CD4-positive, CD25-positive, alpha-beta regulatory T cell (primary cell): ENCODE measurements at regions not wholly inside any gene's neighbourhood (a gene's known extent, or its start where the extent isn't known, plus 50 kb on each side); places are given as distances from the start of the nearest gene placed in this dataset.
"Not testable (repeated sequence)": the region's sequence is repeated elsewhere in the genome, so short reads cannot be mapped to it uniquely, and the experiment has no call there.

Experiments used
- ATAC-seq, 2 donors: fragments of 150-1000 bp; cut with Tn5 transposase; one replicate each; pipeline ENCODE4 v1.10.0; 2021; ENCODE audit warnings: low read depth in 2 of 2, moderate number of reproducible peaks in 2 of 2, moderate library complexity in 1 of 2
- DNase-seq, 3 donors: peaks; one replicate each; pipeline versions ENCODE4 v3.0.0 to v3.0.0-alpha.2; 2012 to 2022; ENCODE audit warnings: mixed read lengths in 1 of 3
- H3K27ac ChIP-seq: one replicate; pipeline ENCODE4 v1.7.0; 2013; ENCODE audit warnings: mild to moderate bottlenecking, low read length; ENCODE audit not compliant: insufficient read depth, poor library complexity, severe bottlenecking
- H3K27me3 ChIP-seq: one replicate; pipeline ENCODE4 v1.7.0; 2013; ENCODE audit warnings: low read length; ENCODE audit not compliant: control insufficient read depth, insufficient read depth
- H3K36me3 ChIP-seq: one replicate; pipeline ENCODE4 v1.7.0; 2013; ENCODE audit warnings: mild to moderate bottlenecking, low read length, moderate library complexity; ENCODE audit not compliant: control insufficient read depth, insufficient read depth
- H3K4me1 ChIP-seq: 2 replicates; pipeline ENCODE4 v1.7.0; 2013; ENCODE audit warnings: mild to moderate bottlenecking, low read length; ENCODE audit not compliant: insufficient read depth, control insufficient read depth, poor library complexity, severe bottlenecking
- H3K4me3 ChIP-seq: one replicate; pipeline ENCODE4 v1.7.0; 2013; ENCODE audit warnings: low read depth, mild to moderate bottlenecking, low read length, moderate library complexity
- H3K9me3 ChIP-seq, 2 experiments: 1 replicate in 1 of 2; 2 replicates in 1 of 2; pipeline ENCODE4 v1.7.0; 2013; ENCODE audit warnings: low read length in 2 of 2, mild to moderate bottlenecking in 1 of 2, moderate library complexity in 1 of 2; ENCODE audit not compliant: control insufficient read depth in 2 of 2
- H3K27ac Mint-ChIP-seq, 3 donors: one replicate each; pipeline ENCODE4 v1.8.0; 2020 to 2022; ENCODE audit warnings: mild to moderate bottlenecking in 3 of 3, mixed read lengths in 3 of 3, moderate library complexity in 2 of 3
- H3K27me3 Mint-ChIP-seq: one replicate; pipeline ENCODE4 v1.8.0; 2022; ENCODE audit warnings: mild to moderate bottlenecking, mixed read lengths
- H3K36me3 Mint-ChIP-seq: one replicate; pipeline ENCODE4 v1.8.0; 2020; ENCODE audit warnings: mixed read lengths
- H3K4me1 Mint-ChIP-seq, 4 donors: one replicate each; pipeline ENCODE4 v1.8.0; 2020 to 2022; ENCODE audit warnings: mixed read lengths in 4 of 4, mild to moderate bottlenecking in 1 of 4
- H3K4me3 Mint-ChIP-seq, 4 donors: one replicate each; pipeline ENCODE4 v1.8.0; 2020 to 2022; ENCODE audit warnings: mild to moderate bottlenecking in 4 of 4, mixed read lengths in 4 of 4, moderate library complexity in 3 of 4
- H3K9me3 Mint-ChIP-seq, 7 donors: one replicate each; pipeline ENCODE4 v1.8.0; 2020 to 2022; ENCODE audit warnings: mixed read lengths in 7 of 7, mild to moderate bottlenecking in 3 of 7, moderate library complexity in 2 of 7

DNA sequence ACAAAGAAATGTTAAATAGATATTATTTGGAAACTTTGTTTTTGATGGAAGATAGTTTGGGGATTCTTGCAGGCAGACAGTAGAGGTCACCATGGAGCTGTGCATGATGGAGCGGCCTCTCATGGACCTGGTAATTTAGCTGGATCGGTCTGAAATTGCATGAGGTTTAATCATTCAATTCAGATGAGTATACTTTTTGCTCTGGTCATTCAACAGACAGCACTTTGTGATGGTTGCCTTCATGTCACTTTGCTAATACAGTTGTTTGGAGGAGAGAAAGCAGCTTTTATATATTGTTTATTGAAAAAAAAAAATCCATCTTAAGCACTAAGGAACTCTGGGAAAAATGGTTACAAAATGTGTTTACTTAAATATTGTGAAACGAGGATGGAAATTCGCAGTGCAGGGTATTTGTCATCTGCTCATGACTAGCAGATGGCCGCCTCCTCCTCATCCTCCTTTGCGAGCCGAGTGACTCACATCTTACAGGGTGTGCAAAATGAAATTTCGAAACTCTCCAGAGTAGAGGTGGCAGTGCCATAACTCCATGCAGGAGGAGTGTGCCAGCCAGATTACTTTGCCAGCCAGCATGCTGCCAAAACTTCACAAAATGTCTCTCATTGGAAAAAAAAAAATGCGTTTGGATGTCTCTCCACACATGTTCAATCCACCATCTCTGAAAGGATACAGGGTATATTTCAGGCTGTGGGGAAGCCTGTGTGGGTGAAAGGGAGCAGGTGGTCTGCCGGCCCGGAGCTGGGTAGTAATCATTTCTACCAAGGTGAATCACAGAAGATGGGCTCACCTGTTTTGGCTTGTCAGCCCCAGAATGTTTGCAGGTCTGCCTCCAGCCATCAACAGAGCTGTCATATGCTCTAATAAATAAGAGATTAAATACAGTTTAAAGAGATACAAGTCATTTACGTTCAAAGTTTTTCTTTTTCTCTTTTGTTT is 314.9 kb upstream of the DIPK2B start:
- H3K4me3 ChIP-seq: no peak overlapping the region
- H3K27ac Mint-ChIP-seq: no peak overlapping the region
- no peaks in the 10 kb centered on the region for H3K4me1 ChIP-seq
- peak overlapping the region in 1 of 4 donors; percentile 51 for H3K4me3 Mint-ChIP-seq
- DNase-seq (peak in 2 of 3 donors; percentile 30 to 37), ATAC-seq (no peak)
- no peaks in the 10 kb centered on the region for H3K9me3 Mint-ChIP-seq
- H3K36me3 ChIP-seq: no peaks in the 10 kb centered on the region
- H3K36me3 Mint-ChIP-seq: no peaks in the 10 kb centered on the region
- peaks cover 0 to 4% (median 0%) of the 10 kb centered on the region in 4 donors for H3K4me1 Mint-ChIP-seq
- H3K9me3 ChIP-seq: no peaks in the 10 kb centered on the region
- no peaks in the 10 kb centered on the region for H3K27me3 ChIP-seq
- H3K27me3 Mint-ChIP-seq: no peaks in the 10 kb centered on the region
- H3K27ac ChIP-seq: no peak overlapping the region

DNA sequence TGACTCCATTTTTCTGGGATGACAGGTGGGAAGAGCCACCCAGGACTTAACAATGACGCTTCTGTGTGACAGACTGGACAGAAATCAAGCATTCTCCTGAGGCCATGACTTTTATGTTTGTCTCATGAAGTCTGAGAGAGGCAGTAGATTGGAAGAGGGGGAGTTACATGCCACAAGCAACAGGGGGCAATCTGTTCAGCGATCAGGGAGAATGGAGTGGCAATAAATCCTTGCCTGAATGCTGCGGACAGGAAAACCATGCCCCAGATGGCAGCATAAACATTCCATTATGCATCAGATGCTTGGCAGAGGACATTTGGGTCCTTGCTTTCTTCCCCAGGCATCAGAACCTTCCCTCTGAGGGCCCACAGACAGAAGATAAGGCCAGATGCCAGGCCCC is 312.4 kb upstream of the DIPK2B start:
- Mint-ChIP-seq H3K36me3 (no peaks in the 10 kb centered on the region), H3K4me3 (no peak overlapping the region), H3K27ac (no peak overlapping the region), H3K9me3 (no peaks in the 10 kb centered on the region), H3K4me1 (peaks cover 0 to 4% (median 0%) of the 10 kb centered on the region in 4 donors), H3K27me3 (no peaks in the 10 kb centered on the region)
- H3K9me3 ChIP-seq: no peaks in the 10 kb centered on the region
- DNase-seq (no peak), ATAC-seq (no peak)
- H3K4me3 ChIP-seq: no peak overlapping the region
- H3K36me3 ChIP-seq: no peaks in the 10 kb centered on the region
- no peak overlapping the region for H3K27ac ChIP-seq
- H3K27me3 ChIP-seq: no peaks in the 10 kb centered on the region
- H3K4me1 ChIP-seq: no peaks in the 10 kb centered on the region

DNA sequence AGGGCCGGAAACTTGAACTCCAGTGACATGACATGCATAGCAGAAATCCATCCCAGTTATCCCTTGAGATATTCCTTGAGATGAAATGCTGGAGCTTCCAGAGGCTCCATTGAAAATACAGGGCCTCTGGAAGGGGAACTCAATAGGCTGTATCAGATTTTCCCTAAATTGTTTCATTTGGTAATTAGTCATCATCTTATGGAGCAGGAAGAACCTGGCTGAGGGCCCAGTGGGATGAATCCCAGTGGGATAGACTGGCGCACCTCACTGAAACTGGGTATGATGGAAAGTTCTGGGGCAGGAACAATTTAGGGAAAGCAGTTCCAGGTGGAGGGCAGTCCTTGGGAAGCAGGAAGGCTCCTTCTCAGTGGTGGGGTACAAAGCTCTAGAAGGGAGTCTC is 307.8 kb upstream of the DIPK2B start:
- no peaks in the 10 kb centered on the region for H3K4me1 ChIP-seq
- DNase-seq (no peak), ATAC-seq (no peak)
- no peak overlapping the region for H3K4me3 ChIP-seq
- no peak overlapping the region for H3K27ac ChIP-seq
- H3K4me3 Mint-ChIP-seq: no peak overlapping the region
- no peaks in the 10 kb centered on the region for H3K9me3 Mint-ChIP-seq
- H3K4me1 Mint-ChIP-seq: no peaks in the 10 kb centered on the region
- H3K27me3 Mint-ChIP-seq: no peaks in the 10 kb centered on the region
- H3K36me3 ChIP-seq: no peaks in the 10 kb centered on the region
- no peaks in the 10 kb centered on the region for H3K9me3 ChIP-seq
- H3K27me3 ChIP-seq: no peaks in the 10 kb centered on the region
- no peak overlapping the region for H3K27ac Mint-ChIP-seq
- H3K36me3 Mint-ChIP-seq: no peaks in the 10 kb centered on the region

DNA sequence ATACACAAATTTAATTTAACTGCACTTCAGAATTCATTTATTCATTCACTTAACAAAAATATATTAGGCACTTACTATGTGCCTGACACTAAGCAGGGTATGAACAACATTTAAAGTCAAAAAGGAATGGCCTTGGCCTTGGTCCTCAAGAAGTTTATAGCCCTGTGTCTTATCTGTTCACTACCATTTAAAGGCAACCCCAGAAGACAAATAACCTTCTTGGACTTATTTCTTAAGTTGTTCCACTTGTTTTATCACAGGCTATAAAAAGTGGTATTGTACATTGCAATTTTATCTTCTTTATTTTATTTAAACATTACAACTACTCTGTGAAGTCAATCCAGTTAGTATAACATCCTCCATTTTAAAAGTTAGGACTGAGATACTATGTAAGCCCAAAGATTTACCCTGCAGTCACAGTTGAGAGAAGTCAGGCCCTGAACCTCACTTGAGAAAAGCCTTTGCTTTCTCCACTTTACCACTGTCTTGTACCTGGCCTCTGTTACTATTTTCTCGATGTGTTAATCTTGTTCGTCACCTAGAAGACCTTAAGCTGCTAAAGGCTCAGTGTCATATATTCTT is 305.6 kb upstream of the DIPK2B start:
- no peaks in the 10 kb centered on the region for H3K36me3 ChIP-seq
- no peak overlapping the region for H3K27ac Mint-ChIP-seq
- peaks cover 2% of the 10 kb centered on the region for H3K27me3 ChIP-seq
- H3K4me3 Mint-ChIP-seq: no peak overlapping the region
- H3K9me3 ChIP-seq: no peaks in the 10 kb centered on the region
- no peak for DNase-seq
- no peaks in the 10 kb centered on the region for H3K36me3 Mint-ChIP-seq
- no peak for ATAC-seq
- H3K27me3 Mint-ChIP-seq: peaks cover 7% of the 10 kb centered on the region
- H3K27ac ChIP-seq: no peak overlapping the region
- no peaks in the 10 kb centered on the region for H3K9me3 Mint-ChIP-seq
- H3K4me3 ChIP-seq: no peak overlapping the region
- H3K4me1 ChIP-seq: no peaks in the 10 kb centered on the region
- H3K4me1 Mint-ChIP-seq: no peaks in the 10 kb centered on the region

DNA sequence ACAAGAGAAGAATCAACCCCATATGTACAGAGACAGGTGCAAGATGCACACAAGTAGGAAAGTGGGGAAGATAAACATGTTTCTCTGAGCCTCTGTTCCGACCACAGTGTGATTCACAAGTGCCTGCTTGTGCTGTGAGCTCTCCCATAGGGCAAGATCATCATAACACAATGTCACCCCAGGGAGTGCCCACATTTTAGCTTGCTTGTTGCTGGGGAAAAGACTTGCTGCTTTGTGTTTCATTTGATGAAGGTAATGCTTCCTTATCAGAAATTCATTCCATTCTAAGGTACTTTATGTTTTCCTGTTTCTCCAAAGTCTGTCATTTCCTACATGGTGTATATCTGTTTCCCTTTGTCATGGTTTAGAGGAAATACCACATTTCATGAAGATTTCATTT is 304.5 kb upstream of the DIPK2B start:
- H3K4me3 Mint-ChIP-seq: peak overlapping the region in 1 of 4 donors; percentile 40
- DNase-seq: no peak

DNA sequence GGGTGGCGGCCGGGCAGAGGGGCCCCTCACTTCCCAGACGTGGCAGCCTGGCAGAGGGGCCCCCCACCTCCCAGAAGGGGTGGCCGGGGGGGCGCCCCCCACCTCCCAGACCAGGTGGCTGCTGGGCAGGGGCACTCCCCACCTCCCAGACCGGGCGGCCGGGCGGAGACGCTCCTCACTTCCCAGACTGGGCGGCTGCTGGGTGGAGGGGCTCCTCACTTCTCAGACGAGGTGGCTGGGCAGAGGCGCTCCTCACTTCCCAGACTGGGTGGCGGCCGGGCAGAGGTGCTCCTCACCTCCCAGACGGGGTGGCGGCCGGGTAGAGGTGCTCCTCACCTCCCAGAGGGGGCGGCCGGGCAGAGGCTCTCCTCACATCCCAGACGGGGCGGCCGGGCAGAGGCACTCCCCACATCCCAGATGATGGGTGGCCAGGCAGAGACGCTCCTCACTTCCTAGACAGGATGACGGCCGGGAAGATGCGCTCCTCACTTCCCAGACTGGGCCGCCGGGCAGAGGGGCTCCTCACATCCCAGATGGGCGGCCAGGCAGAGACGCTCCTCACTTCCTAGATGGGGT is 303.2 kb upstream of the DIPK2B start:
- peaks cover 16% of the 10 kb centered on the region for H3K27me3 Mint-ChIP-seq
- not testable (repeated sequence) for H3K4me1 Mint-ChIP-seq, ATAC-seq, H3K9me3 ChIP-seq, H3K27me3 ChIP-seq, H3K4me3 Mint-ChIP-seq, H3K27ac Mint-ChIP-seq, H3K4me3 ChIP-seq, DNase-seq, H3K36me3 ChIP-seq, H3K4me1 ChIP-seq, H3K27ac ChIP-seq, H3K36me3 Mint-ChIP-seq, H3K9me3 Mint-ChIP-seq

More for the DNA sequence above, 304.5 kb upstream of the DIPK2B start:
- H3K27me3 Mint-ChIP-seq: peaks cover 8% of the 10 kb centered on the region
- no peaks in the 10 kb centered on the region for H3K36me3 ChIP-seq
- no peaks in the 10 kb centered on the region for H3K9me3 Mint-ChIP-seq
- H3K4me1 Mint-ChIP-seq: no peaks in the 10 kb centered on the region
- H3K27me3 ChIP-seq: peaks cover 2% of the 10 kb centered on the region
- no peaks in the 10 kb centered on the region for H3K36me3 Mint-ChIP-seq
- H3K4me1 ChIP-seq: no peaks in the 10 kb centered on the region
- no peak overlapping the region for H3K27ac Mint-ChIP-seq
- H3K9me3 ChIP-seq: no peaks in the 10 kb centered on the region
- no peak for ATAC-seq
- H3K4me3 ChIP-seq: no peak overlapping the region
- no peak overlapping the region for H3K27ac ChIP-seq

DNA sequence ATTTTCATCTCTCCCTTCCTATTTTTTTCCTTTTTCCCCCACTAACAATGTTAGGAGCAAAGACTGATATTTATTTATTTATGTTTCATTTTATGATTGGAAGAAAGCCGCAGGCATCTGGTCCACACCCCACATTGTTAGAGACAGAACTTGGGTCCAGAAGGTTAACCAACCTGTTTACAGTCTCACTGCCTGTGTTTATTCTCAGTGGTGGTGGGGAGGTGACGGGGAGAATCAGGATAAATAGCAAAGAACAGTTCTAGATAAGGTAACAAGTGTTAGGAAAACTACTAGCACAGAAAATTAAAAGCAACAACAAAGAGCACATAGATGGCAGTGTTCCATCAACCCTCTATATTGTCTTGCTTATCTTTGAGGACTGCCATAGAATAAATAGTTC is 301.7 kb upstream of the DIPK2B start:
- no peaks in the 10 kb centered on the region for H3K4me1 Mint-ChIP-seq
- Histone ChIP-seq H3K4me3 (no peak overlapping the region), H3K27ac (no peak overlapping the region), H3K4me1 (no peaks in the 10 kb centered on the region), H3K27me3 (peaks cover 2% of the 10 kb centered on the region), H3K9me3 (no peaks in the 10 kb centered on the region), H3K36me3 (no peaks in the 10 kb centered on the region)
- H3K27ac Mint-ChIP-seq: no peak overlapping the region
- peaks cover 24% of the 10 kb centered on the region for H3K27me3 Mint-ChIP-seq
- no peak overlapping the region for H3K4me3 Mint-ChIP-seq
- ATAC-seq (no peak), DNase-seq (no peak)
- H3K9me3 Mint-ChIP-seq: peaks cover 0 to 4% (median 2%) of the 10 kb centered on the region in 7 donors
- H3K36me3 Mint-ChIP-seq: no peaks in the 10 kb centered on the region
